ENCODE measurements at regions not wholly inside any gene's neighbourhood (a gene's known extent, or its start where the extent isn't known, plus 50 kb on each side); places are given as distances from the start of the nearest gene placed in this dataset.

DNA sequence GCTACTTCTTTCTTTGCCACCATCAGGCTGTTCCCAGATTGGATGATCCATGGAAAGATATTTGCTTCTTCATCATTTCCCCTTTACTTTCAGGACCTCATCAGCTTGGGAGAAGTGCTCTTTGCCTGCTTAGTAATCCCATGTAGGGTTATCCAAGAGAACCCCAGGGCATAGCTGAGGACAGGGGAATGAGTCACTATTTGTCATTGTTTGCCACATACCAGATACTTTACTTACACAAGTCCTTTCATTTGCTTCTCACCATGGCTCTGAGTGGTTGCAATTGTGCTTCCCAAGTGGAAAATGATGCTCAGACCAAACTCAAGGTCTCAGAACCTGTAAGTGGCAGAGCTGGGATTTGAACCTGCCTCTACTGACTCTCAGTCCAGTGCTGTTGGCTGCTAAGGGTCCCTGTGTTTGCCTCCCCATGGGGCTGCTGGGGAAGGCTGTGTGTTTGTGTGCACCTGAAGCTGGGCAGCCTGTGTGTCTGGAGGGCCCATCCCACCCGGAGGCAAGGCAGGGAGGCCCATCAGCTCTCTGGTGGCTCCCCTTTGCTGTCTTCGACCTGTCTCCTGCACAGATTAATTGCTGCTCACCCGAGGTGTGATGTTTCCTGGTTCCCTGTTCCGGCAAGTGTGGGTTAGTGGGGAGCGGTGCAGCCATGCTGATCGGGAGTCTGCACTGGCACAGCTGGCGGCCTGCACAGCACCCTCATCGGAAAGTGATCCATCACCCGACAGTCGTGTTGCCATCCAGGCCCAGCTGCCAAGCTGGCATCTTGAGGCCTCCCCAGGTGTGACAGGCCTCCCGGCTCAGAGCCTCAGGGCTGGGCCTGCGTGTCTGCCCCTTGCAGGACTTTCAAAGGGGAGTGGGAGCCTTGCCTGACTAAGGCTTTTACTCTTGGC is 228.8 kb downstream of the DHX35 start:
- DNase-seq: no peak

DNA sequence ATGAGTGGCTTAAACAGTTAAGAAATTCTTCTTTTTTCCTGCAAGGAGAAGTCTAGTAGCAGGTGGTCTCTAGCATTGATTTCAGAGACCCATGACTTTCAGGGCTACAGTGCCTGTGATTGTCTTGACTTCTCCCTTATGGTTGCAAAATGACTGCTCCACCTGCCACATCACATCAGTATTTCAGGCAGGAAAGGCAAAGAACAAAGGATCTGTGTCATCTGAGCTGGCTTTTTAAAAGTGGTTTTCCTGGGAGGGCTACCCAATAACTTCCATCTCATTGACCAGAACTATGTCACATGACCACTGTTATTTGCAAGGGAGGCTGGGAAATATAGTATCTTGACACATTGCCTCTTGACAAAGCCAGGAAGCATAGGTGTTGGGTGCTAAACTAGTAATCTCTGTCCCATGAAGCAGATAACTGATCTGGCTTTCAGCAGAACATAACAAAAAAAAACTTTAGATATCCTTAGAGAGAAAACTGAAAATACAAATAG is 226.2 kb downstream of the DHX35 start:
- no peak for DNase-seq

DNA sequence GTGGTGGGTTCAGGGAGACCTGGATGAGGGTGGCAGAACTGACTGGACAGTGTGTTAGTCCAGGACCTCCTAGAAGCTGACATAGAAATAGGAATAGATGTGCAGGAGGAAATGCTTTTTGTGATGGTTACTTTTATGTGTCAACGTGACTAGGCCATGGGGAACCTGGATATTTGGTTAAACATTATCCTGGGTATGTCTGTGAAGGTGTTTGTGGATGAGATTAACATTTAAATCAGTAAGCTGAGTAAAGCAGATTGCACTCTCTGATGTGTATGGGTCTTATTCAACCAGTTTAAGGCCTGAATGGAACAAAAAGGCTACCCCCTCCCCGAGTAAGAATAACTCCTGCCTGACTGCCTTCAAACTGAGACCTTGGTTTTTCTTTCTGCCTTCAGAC is 219.3 kb downstream of the DHX35 start:
- no peak for DNase-seq

DNA sequence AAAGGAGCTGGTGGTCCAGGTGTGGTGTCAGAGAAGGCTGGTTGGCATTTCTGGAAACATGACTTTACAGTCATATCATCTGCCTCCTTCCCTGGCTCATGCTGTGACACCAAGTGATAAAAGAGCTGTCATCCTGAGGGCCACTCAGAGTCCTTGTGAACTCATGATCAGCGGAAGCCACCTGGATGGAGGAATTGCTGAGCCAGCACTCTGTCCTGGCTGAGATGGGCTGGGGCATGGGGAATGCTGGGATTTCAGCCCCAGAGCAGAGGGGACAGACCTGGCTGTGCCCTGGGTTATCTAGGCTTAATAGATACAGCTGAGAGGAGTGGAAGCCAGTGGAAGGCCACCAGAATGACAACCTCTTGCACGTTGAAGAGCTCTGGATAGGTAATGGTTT is 214.3 kb downstream of the DHX35 start:
- DNase-seq: no peak

DNA sequence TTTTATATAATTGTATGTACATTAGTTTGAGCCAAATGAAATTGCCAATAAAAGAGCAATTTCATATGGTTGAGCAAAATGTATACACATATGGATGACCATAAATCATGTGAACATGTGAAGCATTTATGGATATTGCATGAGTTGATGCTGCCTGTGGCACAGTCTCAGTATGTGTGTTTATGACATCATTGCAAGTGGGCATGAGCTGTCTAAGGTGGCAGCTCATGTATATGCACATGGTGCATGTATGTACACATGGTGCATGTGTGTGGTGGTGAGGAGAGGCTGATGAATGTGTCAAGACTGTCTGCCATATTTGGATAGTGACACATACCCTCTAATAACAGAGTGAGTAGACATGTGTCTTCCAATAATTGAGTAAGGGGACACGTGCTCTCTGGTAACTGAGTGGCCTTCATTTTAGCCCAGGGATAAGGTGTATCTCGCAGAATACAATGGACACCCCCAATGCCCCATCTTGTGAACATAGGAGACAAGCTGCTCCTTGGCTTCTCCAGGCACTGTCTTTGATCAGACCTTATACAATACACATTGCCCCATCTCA is 208.8 kb downstream of the DHX35 start:
- DNase-seq: no peak

DNA sequence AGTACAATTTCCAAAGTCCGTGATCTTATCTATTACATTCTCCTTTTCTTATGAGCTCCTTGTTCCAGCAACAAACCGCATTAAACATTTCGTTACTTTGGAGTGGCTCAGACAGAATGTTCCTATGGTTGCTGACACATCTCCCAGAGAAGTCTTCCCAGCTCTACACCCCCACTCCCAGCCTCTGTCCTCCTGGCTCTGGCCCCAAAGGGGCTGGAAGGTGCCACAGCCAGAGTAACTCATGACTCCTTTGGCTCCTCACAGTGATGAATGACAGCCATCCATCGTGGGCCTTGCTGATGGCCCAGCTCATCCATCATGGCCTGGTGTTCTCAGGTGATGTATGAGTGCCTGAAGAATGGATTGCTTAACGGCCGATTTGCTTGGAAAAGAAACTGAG is 203.0 kb downstream of the DHX35 start:
- DNase-seq: no peak

DNA sequence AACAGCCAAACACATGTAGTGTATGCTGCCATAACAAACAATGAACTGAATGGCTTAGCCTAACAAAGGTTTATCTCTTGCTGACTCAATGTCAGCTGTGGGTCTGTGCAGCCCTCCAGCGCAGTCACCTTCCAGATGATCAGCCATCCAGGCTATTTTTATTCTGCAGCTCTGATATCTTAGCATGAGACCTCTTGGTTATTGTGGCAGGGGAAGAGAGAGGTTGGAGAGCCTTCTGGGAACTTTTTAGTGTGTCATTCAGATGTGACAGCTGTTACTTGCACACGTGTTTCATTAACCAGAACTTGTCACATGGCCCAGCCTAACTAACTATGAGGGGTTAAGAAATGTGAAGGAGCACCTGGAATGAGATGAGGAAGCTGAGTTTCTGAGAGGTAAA is 202.5 kb downstream of the DHX35 start:
- no peak for DNase-seq

DNA sequence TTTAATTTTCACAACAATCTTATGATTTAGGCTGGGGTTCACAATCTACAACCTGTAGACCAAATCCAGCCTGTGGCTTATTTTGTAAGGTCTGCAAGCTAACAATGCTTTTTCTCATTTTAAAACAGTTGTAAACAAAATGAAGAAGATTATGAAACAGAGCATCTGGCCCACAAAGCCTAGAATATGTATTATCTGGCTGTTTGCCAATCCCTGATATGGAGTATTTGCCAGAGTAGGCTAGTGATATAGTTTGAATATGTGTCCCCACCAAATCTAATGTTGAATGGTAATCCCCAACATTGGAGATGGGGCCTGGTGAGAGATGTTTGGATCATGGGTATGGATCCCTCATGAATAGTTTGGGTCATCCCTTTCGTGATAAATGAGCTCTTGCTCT is 201.8 kb downstream of the DHX35 start:
- no peak for DNase-seq

DNA sequence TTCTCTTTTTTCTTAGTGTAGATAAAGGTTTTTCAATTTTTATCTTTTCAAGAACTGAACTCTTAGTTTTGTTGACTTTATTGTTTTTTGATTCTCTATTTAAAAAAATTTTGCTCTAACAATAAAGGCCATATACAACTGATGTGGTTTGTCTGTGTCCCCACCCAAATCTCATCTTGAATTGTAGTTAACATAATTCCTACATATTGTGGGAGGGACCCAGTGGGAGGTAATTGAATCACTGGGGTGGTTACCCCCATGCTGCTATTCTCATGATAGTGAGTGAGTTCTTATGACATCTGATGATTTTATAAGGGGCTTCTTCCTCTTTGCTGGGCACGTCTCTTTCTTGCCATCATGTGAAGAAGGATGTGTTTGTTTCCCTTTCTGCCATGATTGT is 199.8 kb downstream of the DHX35 start:
- no peak for DNase-seq

DNA sequence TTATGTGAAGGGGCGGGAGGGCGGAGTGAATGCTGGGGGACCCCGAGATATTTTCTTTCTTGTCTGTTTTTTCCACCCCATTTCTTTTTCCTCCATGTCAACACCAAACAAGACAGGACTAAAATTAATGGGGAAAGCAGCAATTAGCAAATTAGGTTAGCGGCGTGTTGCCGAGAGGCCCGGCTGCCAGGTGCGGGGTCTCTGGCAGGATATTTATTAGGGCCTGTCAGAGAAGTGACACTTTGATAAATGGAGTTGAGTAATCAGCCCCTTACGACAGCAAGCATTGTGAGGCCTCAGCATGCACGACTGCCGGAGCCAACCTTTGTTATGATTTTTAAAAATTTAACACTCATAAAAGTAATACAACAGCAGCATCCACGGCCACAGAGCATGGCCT is 193.8 kb downstream of the DHX35 start:
- DNase-seq: no peak

DNA sequence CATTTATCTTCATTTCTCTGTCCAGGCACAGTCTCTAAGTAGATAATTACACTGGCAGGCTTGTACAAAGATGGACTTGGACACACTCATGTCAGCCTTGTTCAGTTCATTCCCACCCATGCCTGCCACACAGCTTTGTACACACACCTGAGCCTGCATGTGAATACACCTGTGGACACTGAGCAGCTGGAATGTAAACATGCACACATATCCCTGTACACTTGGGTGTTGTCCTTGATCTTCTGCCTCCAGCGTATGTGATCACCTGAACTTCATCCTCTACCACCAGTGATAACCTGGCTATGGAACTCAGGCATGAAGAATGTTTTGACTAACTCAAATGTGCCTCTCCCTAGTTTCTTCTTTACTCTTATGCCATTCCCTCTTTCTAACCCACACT is 190.6 kb downstream of the DHX35 start:
- DNase-seq: no peak

DNA sequence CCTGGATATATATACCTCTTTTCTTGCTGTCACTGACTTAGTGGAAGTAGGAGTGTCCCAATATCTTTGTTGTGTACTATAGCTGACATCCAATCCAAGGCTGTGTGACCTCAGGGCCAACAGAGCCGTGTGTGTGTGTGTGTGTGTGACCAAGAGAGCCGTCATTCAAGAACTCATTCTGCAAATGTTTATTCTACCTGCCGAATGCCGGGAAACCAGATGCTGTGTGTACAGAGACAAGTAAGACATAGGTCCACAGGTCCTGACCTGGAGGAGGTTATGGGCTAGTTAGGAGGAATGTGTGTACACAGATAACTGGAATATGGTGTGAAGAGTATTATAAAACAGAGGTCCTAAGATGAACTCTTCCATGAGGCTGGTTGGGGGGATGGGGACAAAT is 190.0 kb downstream of the DHX35 start:
- no peak for DNase-seq

DNA sequence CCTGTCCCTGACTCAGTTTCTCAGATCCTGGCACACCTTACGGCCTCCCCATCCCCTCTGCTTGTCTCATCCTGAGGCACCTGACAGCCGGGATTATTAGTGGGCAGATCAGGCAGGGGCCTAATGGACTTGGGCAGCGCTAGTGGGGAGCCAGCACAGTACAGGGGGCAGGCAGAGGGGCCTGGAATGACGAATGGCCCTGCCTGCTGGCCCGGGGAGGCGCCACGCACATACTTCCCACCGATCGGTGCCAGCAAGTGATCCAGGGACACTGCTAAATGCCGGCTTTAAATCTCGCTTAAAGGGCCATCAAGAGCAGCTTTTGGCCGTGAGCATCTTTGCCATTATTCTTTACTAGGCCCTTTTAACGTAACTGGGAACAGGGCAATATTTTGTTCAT is 188.4 kb downstream of the DHX35 start:
- no peak for DNase-seq

DNA sequence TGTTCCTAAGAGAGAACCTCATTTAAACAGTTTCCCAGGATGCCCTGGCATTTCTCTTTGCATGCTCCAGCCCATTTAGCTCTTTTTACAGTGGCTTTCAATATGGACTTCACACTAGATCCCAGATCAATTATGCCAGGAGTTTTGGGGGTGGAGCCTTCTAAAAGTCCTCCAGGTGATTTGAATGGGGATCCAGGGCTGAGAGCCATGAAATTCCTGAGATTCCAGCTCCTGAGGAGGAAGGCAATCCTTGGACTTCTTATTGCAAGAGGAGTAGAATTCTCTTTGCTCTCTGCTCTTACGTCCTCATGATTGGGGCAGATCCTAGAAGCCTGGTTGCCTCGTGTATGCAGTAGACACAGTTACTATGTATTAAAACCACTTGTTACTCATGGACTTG is 184.2 kb downstream of the DHX35 start:
- DNase-seq: no peak

DNA sequence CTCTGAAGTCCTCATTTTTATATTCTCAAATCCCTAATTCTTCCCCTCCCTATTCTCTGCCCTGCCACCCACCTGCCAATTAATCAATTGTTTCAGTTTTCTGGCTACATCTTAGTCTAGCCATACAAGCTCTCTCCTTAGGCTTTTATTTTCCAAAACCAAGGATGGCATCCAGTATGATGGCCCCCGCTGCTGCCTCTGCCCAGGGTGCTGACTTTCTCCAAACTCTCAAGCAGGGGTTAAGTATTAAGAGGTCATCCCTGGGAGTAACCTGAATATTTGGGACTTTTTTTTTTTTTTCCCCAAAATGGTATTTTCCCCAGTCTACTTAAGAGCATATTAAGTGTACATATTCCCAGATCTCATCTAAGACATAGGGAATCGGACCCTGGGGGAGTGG is 183.8 kb downstream of the DHX35 start:
- no peak for DNase-seq

DNA sequence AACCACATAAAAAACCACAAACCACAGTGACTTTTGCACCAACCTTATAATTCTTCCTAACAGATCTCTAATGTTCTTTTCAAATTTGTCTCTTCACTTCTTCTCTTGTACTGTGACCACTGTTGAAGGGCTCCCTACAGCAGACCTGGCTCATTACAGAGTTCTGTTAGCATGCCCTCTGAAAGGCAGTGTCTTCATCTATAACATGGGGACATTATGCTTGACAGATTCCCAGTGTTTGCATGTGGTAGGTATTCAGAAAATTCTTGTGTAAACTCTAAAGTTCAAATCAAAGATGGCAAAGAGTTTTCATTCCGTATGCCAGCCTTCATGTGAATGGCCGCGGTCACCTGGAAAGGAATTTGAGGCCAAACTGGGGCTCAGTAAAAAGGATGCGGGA is 182.6 kb downstream of the DHX35 start:
- DNase-seq: no peak

DNA sequence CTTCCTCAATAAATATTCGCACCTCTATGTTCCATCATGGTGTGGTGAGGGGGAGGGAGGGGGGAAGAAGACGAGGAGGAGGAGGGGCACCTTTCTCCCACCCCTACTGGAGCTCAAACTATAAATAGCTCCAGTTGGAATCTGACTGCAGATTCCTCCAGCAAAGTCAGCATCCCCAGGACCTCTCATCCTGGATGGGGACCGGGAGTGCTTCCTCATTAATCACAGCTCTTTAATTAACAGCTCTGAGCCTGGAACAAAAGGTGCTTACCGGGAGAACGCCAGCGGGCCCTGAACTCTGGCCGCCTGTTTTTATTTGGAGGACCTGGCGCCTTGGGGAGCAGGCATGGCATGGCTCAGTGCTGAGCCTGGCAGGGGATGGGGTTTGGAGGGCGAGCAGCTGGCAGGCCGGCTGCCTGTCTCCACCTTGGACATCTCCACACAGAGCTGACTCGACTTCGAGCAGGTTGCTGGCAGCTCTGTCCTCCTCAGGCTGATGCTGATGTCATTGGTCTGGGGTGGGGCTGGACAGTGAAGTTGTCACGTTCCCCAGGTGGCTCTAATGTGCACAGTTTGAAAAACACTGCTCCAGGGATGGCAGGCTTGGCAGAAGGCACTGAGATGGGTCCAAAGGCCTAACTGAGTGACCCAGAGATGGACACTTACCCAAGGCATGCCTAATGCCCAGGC is 180.4 kb downstream of the DHX35 start:
- no peak for DNase-seq

DNA sequence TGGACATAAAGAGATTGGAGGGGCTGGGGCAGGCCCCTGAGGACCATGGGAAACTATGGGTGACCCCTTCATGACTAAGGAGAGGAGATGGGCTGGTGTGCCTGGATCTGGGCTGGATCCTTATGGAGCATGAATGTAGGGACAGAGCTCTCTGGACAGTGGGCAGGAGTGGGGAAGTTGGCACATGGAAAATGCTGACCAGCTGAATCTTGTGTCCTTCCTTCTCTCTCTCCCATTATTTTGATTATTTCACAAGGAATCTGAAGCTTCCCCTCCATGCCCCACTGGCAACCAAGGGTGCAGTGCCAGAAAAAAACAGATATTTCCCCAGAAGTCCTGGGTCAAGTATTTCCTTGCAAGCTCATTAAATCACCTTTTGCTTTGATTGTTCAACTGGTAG is 175.2 kb downstream of the DHX35 start:
- DNase-seq: no peak

DNA sequence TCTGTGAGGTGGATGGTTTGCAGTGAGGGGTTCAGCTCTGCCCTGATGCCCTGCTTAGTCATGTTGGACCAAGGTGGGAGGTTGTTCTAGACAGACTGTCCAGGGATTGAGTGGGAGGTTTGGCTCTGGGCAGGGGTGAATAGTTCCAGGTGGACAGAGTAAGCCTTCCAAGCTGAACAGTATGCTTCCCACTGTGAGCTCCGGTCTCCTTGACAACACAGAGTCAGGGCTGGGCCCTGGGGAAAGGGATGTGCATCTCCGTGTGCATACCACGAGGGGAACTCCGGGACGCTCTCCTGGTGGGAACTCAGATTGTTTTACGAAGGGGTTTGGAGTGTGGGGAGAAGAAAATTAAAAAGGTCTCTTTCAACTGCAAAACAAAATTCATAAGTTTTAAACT is 174.7 kb downstream of the DHX35 start:
- DNase-seq: no peak

DNA sequence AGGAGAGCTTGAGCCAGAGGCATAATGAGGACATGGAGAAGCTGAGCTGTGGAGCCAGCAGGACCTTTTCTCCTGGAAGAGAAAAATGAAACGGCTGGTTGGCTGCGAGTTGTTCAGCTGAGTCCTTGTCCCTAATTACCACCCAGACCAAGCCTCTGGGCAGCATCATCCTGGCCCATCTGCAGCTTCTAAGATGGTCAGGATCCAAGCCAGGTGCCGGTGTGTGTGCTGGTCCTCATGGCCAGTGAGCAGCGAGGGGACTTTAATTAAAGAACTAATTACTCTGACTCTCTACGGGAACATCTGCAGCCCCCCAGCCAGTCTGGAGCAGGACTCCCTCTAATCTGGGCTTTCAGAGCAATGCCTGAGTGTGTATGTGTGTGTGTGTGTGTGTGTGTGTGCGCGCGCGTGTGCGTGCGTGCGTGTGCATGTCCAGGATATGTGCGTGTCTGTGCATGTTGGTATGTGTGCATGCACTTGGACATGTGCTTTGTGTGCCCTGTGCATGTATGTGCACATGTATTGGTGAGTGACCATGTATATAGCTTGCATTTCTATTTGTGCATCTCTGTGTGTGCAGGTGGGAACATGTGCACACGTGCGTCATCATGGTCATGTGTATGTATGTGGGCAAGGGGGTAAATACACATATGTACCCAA is 173.9 kb downstream of the DHX35 start:
- DNase-seq: no peak

DNA sequence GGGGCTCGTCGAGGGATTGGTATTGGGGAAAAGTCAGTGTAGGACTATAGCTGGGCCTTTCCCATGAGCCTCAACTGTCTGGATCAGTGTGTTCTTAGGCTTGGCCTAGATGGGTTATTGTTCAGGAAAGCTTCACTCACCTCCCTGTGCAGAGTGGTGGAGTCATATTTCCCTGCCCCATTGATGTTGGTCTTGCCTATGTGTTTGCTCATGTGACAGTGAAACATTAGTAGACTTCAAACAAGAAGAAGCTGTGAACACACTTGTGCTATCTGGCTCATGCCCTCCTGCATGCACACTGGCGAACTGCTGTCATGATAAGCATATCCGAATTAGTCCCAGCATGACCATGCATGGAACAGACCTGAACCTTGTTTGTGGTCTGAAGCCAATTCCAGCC is 171.1 kb downstream of the DHX35 start:
- no peak for DNase-seq

DNA sequence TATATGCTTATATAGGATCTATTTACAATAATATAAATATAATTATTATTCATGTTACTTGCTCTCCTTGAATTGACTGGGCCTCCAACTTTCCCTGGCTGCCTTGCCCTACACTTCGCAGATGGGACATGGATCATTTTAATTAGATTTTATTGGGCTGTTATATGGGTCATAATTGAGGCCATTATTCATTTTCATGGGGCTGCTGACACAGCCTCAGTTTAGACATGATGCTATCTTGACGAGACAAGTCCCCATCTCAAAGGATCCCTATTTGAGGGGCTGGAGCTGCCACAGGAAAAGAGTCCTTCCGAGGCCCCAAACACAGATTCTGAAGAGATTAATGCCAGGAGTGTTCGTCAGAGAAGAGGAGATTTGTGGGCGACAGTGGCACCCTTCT is 170.4 kb downstream of the DHX35 start:
- DNase-seq: no peak
